ENCODE measurements at regions not wholly inside any gene's neighbourhood (a gene's known extent, or its start where the extent isn't known, plus 50 kb on each side); places are given as distances from the start of the nearest gene placed in this dataset.

DNA sequence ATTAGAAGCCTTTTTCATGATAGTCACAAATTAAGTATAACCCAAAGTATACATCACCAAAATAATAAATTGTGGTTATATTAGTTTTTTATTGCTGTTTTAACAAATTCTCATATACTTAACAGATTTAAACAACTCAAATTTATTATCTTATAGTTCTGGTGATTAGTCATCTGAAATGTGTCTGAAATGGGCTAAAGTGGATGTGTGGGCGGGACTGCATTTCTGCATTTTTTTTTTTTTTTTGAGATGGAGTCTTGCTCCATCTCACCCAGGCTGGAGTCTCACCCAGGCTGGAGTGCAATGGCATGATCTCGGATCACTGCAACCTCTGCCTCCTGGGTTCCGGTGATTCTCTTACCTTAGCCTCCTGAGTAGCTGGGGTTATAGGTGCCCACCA, 891.5 kb upstream of the CELF2 start:
- DNase-seq = no peak

DNA sequence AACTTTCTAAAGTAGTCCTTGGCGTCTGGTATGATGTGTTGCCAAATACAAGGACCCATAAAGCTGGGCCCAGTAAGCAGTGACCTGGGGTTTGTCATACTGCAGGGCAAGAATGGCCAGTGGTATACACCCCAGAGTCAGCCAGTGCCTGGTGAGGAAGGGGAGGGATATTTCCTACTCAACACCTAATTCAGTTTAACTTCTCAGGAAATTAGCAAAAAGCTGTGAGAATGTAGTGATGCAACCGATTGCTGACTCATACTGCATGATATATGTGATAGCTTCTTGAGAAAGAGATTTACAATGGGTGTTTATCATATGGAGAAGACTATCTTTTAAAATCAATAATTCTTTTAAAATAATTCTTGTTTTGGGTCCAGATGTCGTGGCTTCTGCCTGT, 889.3 kb upstream of the CELF2 start:
- no peak for DNase-seq

DNA sequence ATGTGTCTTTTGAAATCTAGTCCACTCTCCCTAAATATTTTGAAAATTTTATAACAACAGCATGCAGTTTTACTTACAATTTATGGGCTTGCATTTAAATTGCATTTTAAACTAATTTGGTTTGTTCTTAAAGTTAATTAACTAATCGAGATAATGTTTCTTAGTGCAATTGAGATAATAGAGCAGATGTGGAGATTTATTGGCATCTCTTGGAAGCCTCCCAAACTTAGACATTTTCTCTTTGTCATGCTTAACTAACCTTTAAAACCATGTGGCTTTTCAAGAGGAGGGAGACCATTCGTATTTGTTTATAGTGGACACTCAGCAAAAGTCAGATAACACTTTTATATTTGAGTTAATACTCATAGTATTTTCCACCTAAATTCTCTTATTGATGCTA, 887.0 kb upstream of the CELF2 start:
- no peak for DNase-seq

DNA sequence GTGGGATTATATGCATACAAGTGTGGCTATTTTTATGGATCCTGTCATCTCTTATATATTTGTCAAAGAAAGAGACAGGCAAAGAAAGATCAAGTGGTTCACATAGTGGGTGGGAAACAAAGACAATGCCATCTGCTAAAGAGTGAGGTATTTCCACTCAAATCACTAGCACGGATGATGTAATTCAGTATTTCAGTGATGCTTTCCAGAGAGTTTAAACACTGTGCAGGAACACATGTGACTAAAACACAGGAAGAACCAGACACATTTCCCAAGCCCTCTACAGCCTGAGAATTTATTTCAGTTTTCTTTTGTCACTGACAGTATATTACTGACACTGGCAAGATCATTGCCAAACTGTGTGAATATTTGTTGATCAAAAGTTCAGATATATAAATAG, 885.7 kb upstream of the CELF2 start:
- DNase-seq = no peak

DNA sequence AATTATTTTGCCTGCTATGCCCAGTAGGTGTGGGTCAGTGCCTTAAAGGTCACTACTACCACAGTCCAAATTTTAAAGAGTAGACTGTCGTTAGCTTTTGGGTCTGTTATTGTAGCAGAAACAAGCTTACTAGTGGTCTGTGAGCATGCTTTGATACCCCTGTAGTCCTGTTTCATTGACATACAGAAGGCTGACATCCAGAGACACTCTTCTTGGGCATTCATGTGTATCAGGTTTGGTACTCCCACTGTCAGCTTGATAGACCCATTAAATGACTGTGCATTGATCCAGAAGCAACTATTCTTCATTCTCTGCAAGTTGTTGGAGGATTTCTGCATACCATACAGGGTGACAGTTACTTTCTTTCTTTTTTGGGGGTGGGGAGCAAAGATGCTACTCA, 884.4 kb upstream of the CELF2 start:
- no peak for DNase-seq

DNA sequence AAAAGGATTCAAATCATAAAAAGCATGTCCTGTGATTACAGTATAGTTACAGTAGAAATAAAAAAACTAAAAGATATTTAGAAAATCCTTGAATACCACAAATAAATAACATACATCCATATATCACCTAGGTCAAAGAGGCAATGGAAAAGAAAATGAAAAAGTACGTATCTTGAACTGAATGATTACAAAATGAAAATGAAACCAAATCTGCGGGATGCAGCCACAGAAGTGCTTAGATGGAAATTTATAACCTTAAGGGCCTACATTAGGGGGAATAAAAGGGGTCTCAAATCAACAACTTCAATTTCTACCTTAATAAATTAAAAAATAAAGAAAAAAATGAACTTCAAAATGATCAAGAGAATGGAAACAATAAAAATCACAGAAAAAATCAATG, 879.0 kb upstream of the CELF2 start:
- no peak for DNase-seq

DNA sequence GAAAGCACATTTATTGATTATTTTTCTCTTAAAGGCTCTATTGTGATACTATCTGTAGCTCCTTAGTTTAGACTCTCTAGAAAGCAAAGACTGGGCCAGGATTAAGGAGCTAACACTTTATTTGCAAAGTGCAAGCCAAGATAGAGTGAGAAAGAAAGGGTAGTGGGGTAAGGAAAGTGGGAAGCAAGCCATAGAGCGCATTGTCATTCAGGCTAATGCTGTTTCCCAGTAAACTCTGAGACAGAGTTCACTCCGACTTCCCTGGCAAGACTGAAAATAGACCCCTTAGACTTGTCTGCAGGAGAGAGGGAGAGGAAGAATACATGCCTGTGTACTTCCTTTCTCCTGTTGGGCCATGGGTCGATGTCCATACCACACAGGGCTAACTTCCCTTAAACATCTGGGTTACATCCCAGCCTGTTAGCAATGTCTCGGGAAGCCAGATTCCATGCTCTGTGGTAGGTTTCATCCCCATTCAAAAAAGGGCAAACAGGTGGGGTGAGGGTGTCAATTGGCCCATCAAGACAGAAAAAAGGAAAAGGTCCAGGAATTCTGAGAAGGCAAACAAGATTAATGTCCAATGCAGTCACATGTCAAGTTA, 875.8 kb upstream of the CELF2 start:
- no peak for DNase-seq

DNA sequence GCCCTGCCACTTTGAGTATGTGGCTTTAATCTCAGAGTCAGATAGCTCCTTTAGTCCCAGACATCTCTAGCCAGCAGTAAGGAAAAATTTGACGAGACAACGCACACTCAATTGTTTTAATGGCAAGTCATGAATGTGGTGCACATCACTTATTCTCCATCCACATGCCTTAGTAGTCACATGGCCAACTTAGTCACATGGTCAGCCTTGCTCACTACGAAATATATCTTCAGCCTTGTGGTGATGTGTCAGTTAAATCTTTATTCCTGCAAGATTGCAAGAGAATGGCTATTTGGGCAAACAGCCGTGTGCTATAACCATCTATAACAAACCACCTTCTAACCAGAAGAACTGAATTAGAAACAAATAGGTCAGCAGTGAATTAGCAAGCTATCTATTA, 871.1 kb upstream of the CELF2 start:
- DNase-seq = no peak

DNA sequence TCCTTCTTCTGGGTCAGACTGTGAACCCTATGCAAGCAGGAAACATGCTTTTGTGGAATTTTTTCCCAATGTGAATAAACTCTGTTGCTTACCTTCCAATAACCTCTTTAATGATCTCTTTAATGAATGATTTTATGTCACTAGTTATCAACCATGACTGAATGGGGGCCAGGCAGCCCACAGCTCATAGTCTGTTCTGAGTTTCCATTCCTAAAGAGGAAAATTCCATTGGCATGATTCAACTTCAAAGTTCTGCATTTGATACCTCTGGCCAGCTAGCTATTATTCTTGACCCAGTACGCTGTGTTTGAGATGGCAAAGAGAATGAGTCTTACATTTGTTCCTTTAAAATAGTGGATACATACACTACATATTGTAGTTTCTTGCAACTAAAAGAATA, 867.8 kb upstream of the CELF2 start:
- no peak for DNase-seq

DNA sequence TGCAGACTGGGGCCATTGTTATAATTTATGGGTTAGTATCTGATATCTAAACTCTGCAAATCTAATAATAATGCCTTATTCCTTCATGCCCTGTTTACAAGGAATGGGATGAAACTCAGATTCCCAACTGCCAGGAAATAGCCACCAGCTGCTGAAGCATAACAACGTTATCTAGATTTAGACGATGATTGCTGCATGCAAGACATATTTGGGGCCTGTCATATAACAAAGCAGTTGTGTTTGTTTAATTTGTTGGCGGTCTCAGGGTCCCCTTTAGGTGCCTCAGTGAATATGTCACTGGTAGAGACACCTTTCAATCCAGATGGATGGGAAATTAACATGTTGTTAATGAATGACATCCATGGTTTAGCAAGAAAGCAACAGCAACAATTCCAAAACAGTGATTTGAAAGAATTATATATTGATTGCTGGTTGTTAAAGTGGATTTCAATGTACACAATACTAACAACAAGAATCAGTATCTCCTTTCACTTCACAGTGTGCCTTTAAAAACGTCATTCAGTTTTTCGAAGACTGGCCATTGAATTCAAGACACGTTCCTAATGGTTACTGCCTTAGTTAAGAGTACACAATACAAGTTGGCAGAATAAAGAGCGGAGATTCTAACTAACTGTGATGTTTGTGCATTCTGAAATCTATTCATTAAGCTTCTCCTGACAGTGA, 860.6 kb upstream of the CELF2 start:
- DNase-seq = no peak

DNA sequence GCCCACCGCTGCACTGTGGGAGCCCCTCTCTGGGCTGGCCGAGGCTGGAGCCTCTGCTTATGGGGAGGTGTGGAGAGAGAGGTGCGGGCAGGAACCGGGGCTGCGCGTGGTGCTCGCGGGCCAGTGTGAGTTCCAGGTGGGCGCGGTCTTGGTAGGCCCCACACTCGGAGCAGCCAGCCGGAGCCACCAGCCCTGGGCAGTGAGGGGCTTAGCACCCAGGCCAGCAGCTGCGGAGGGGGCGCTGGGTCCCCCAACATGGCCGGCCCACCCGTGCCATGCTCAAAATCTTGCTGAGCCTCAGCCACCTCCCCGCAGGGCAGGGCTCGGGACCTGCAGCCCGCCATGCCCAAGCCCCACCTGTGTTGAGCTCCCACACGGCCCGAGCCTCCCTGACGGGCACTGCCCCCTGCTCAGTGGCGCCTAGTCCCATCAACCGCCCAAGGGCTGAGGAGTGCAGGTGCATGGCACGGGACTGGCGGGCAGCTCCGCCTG, 856.8 kb upstream of the CELF2 start:
- no peak for DNase-seq

DNA sequence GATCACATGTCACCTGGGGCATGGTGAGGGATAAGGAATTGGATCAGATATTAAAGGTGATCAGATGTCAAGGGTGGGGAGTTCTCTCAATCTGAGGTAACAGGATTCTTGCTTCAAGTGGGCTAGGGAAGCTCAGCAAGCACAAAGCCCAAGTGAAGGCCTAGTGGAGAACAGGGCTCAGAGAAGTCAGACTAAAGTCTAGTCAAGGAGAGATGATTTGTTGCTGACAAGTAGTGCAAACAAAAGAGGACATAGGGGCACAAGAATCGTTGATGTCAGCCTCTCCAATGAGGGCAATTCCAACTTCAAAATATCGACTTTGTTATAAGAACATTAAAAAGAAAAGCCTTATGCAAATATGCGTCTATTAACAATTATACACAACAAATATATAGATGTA, 852.8 kb upstream of the CELF2 start:
- no peak for DNase-seq

DNA sequence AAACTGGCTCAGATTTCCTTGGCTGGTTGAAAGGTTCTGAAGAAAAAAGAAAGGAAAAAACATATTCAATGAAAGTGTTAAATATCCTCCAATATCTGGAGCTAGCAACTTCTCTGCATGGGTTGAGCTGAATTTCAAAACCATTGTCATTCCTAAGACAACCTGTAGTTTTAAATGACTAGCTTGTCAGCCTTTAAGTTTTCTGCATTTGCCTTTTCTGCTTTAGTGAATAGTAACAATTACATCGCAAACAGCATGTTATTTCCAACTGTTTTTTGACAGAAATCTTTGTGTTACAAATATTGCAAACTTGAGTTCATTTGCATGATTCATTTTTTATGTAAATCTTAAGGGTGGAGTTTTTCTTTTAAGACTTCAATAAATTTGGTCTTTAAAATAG, 852.3 kb upstream of the CELF2 start:
- DNase-seq = no peak

DNA sequence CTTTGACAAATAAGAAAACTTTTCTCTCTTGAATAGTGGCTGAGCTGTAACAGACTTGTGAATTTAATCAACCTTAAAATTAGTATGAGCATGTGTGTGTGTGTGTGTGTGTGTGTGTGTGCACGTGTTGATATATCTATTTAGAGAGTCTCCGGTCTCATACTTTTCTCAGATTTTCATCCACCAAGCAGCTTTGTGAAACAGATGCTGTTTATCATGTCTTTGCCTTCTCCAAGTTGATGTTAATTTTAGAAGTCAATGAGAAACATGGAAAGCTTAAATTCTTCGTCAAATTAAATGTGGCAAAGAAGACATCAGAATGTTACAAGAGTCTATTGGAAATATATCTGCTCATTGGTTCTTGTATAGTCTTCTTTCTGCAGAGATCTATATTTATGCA, 839.2 kb upstream of the CELF2 start:
- no peak for DNase-seq

DNA sequence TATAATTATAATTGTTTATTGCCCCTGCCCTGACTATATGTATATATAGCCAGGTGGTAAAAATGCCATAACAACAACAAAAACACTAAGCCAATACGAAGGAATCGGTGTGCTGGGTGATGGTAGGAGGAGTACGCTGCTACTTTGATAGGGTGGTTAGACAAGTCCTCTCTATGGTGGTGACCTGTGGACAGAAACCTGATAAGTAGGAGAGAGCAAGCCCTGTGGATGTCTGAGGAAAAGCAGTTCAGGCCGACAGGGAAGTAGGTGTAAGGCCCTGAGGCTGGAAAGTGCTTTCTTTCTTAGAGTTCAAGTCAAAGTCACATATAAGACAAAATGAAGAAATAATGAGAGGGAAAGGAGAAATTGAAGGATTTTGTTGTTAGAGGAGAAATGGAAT, 823.8 kb upstream of the CELF2 start:
- DNase-seq = no peak

DNA sequence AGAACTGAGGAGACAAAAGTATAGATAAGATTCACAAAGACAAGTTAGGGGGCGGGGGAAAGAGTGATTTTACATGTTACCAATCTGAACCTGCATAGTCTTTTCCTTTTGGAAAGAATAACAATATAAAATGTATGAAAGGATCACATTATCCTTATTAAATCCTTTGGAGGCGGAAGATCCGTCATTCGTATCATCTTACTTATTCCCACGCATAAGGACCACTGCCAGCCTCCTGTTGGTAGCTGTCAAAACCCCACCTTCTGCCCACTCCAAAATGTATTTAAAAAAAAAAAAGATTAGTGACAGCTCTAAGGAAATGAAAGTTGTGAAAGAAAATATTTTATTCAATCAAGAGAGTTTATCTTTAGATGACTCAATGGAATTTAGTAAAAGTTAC, 821.0 kb upstream of the CELF2 start:
- DNase-seq = no peak

DNA sequence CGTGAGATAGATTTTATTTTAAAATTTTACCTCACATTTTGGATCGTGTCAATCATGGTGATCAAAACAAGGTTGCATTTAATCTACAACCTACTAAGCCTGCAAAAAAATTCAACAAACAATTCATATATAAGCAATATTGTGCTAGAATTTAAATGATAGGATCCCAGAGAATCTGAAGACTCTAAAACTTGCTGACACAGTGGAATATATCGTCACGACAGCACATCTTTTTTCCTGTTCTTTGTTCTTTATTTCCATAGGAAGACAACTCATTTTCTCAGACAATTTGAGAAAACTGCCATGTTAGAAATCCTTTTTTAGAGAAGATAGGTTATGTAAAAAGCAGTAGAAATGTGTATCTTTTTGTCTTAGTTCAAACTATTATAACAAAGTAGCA, 820.2 kb upstream of the CELF2 start:
- no peak for DNase-seq

DNA sequence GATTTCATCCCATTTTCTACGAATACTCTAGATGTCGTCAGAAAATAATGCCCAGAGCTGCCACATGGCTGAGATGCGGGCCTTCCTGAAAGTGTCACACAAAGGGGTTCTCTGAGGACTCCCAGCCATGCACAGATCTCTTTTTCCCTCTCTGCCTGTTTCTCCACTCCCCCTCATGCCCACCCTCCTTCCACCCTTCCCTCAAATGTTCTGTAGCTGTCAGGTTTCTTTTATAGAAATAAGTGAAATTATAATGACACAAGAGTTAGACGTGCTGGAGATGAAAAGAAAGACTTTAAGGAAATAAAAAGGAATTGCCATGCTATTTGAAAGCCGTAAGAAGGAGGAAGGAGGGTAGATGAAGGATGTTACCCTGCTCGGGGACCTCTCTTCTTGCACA, 819.3 kb upstream of the CELF2 start:
- DNase-seq = no peak

DNA sequence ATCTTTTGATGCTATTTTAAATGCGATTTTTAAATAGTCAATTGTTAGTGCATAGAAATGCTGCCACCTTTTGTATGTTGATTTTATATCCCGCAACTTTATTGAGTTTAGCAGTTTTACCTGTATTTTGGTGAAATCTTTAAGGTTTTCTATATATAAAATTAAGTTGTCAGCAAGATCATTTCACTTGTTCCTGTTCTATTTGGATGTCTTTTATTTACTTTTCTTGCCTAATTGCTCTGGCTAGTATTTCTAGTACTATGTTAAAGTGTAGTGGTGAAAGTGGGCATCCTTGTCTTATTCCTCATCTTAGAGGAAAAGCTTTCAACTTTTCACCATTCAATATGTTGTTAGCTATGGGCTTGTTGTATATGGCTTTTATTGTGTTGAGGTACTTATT, 813.3 kb upstream of the CELF2 start:
- no peak for DNase-seq

DNA sequence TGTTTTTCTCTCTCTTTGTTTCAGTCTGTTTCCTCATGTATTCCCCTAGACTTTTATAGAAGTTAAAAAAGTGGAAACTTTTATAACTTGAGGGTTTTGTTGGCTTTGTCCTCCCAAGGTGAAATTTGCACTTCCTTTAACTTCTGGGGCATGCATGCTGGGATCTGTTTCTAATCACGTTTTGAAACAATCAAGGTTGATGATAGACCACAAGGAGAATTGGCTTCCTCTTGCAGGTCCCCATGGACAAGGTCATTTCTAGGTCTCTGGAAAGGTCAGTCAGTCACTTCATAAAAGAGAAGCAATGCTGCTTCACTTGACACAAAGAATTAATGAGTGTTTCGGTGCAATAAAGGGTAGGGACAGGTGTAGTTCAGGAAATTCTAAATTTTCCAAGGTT, 811.8 kb upstream of the CELF2 start:
- no peak for DNase-seq

DNA sequence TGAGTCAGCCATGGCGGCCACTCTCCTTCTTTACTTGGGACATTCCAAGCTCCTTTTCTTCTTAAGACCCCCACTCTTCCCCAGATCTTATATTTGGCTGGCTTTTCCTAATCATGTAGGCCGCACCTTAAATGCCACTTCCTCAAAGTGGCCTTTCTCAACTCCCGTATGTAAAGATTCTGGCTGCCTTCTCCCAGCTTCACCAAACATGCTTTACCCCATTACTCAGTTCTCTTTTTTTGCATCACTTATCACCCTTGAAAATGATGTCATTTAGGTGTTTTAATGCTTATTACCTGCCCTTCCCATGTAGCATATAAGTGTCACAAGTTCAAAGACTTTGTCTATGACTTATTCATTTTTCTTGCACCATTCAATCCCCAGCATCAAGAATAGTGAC, 810.1 kb upstream of the CELF2 start:
- no peak for DNase-seq

DNA sequence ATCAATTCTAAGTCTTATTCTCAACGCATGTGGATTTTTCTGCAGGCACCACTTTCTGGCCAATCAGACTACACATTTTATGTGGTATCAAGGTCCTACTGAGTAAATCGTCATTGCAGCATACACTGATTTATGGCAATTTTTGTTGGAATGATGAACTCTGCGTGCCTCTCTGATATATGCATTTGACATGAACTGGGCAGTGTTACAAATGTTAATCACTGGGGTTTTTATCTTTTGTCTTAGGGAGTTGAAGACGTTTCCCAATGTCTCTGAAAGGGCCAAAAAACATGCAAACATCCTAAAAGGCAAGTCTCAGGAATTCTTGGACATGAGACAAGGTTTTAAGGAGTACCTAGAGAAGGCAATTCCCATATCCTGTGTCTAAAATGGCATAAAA, 809.5 kb upstream of the CELF2 start:
- no peak for DNase-seq

DNA sequence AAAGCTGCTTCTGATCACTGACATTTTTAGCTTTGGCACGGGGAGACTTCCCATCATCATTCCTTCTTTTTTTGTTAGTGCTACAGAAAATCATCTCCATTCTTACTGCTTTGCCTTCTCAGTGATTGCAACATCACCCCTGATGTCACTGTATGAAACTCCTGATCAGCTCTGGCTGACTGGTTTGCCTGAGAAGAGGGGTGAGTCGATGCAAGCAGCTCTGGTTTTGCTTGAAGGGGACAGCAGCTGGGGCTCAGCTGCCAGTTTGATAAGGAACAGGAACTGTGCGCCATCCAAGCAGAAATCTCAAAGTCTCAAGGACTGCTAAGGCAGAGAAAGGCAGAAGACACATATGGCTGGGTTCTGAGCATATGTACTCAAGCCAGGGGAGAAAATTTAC, 808.5 kb upstream of the CELF2 start:
- no peak for DNase-seq

DNA sequence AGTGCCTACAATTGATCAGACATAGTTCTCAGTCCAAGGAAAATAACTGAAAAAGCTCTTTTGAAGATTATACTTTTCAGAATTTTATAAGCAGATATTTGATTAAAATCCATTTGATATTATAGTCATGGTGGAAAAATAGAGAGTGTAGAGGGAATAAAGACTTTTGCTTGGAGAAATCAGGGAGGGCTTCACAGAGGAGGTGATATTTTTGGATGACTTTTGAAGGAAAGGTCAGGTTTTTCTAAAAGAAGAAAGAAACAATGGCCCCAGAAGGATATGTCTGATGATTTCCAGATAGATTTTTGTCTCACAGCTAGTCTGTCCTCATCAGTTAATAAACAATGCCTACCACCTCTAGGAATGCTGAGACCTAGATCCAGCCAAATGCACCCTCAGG, 806.3 kb upstream of the CELF2 start:
- no peak for DNase-seq

DNA sequence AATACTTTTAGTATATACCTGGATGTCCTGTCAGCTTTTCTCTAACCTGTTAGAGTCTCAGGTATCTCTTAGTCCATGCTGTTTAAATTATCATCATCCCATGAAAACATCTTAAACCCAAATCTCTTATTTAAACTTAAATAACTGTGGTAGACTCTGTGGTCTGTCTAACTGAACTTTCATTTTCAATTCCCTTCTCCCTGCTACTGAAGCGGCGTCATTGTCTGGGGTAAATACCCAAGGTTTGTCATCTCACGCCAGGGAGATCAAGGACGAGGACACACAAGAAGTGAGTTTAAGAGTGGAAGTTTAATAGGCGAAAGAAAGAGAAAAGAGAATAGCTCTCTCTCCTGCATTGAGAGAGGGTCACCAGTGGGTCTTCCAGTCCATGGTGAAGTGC, 804.4 kb upstream of the CELF2 start:
- no peak for DNase-seq

Measured in left hindlimb (tissue), 1 donor.